ENCODE measurements at regions not wholly inside any gene's neighbourhood (a gene's known extent, or its start where the extent isn't known, plus 50 kb on each side); places are given as distances from the start of the nearest gene placed in this dataset.

- no peak for DNase-seq
Observed at GRCh38 chr6:125498606-125499005, 196.8 kb upstream of the HDDC2 start.

DNA sequence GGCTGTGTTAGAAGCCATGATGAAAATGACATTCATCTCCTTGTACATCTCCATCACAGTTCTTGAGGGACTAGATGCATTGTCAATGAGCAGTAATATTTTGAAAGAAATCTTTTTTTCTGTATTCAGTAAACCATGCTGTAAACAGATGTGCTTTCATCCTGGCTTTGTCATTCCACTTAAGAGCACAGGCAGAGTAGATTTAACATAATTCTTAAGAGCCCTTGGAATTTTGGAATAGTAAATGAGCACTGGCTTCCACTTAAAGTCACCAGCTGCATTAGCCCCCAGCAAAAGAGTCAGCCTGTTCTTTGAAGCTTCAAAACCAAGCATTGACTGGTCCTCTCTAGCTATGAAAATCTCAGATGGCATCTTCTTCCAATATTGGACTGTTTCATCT is 197.8 kb upstream of the HDDC2 start:
- no peak for DNase-seq

- DNase-seq: no peak
Observed at GRCh38 chr6:125503181-125503580, 201.4 kb upstream of the HDDC2 start.

DNA sequence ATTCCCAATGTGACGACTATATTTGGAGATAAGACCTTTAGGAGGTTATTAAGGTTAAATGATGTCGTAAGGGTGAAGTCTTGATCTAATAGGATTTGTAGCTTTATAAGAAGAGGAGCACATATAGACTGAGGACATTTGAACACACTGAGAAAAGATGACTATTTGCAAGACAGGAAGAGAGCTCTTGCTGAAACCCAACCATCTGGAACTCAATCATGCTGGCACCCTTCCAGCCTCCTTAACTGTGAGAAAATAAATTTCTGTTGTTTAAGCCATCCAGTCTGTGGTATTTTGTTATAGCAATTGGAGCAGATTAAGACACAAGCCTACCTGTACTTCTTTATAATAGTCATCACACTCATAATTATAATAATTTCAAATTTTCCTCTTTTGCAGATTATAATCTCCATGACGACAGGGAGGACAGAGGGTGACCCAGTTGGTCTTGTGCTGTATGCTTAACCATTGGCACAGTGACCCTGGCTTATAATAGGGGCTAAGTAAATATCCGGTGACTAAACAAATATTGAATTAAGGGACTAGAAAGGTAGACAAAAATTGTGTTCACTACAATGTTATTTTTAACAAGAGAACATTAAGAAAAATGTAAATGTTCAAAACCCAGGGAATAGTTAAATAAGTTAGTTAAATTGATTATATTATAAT is 206.4 kb upstream of the HDDC2 start:
- DNase-seq: peak; percentile 86

GRCh38 chr6:125508793-125509192 is 207.0 kb upstream of the HDDC2 start:
- DNase-seq: no peak

- no peak for DNase-seq
Observed at GRCh38 chr6:125509477-125509876, 207.7 kb upstream of the HDDC2 start.

GRCh38 chr6:125510405-125510804 is 208.6 kb upstream of the HDDC2 start:
- no peak for DNase-seq

DNA sequence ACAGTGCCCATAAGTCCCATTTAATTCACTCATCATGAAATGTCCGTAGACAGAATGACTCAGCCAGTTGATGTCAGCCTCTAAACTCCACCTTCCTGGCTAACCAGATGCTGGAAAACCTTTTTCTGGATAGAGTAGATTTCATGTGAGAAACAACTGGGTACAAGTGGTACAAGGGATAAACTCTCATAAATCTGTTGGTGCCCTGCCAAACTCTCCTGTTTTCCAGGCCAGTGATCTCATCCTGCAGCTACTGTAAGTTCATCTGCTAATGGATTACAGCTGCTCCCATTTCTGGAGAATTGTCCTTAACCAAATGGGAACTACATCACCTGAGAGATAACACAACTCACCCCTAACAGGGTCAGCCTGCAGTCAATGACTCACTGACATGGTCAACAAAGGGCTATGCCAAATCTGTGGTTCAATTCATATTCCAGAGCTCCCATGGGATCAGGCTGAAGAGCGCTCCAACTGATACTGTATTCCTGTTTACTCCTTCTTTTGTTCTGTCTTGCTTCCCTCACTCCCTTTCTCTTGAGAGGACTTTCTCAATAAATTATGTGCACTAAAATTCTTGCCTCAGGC is 210.1 kb upstream of the HDDC2 start:
- DNase-seq: peak; percentile 65

- DNase-seq: peak; percentile 1
Observed at GRCh38 chr6:125512621-125513020, 210.9 kb upstream of the HDDC2 start.

DNA sequence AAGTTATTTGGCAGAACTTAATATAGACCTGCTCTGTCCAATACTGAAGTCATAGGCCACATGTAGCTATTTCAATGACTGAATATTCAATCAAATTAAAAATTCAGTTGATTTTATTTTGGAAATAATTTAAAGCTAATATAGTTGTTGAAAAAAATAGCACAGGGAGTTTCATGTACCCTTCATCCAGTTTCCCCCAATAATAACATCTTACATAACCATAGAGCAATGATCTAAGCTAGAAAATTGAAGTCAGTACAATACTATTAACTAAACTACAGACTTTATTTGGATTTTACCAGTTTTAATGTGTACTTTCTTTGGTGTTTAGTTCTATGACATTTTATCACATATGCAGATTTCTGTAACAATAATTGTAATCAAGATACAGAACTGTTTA is 212.2 kb upstream of the HDDC2 start:
- no peak for DNase-seq

- no peak for DNase-seq
Observed at GRCh38 chr6:125516644-125517043, 214.9 kb upstream of the HDDC2 start.

- peak; percentile 1 for DNase-seq
Observed at GRCh38 chr6:125519367-125519766, 217.6 kb upstream of the HDDC2 start.

GRCh38 chr6:125524356-125524755 is 222.6 kb upstream of the HDDC2 start:
- DNase-seq: no peak

DNA sequence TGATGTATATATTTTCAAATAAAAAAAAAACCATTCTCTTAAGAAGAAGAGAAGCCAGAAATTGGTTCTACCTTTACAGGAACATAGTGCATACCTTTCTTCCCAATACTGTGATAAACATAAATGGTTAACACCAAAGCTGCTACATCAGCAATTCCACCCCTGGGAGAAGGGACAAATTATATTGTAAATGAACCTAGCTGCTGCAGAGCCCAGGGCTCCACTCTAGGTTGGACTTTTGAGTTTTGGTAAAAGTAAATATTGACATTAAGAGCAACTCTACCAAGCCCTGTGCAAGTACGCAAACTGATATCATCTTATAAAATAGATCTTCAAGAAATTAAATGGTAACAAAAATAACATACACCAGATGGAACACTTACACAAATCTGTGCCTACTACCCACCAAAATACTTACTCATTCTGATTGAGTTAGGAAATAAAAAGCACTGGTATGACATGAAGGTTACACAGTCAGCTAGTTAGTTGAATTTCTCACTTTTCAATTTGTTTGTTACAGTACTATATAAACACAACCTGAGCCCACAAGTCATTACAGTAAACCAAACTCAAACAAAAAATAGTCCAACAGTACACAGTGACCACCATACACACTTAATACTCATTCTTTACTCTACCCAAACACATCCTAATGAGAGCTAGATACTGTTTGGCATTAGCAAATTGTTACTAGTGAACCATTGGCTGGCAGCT is 223.3 kb upstream of the HEY2 start:
- DNase-seq: no peak

GRCh38 chr6:125528621-125529041 is 220.8 kb upstream of the HEY2 start:
- no peak for DNase-seq

DNA sequence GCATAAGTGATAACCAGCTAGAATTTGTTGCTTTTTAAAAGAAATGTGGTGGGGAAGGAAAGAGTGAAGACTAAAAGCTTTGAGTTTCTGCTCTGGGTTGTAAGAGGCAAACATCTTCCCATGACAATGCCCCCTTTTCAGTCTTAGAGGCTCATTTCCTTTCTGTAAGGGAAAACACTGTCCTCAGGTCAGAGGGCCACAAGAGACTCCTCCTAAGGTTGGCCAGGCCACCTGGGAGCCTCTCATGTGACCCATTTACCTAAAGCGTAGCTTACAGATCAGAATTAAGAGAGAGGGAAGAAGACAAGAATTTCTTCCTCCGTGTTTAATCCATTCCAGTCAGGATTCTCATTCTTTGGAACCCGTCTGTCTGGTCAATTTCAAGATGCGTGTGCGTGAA is 220.4 kb upstream of the HEY2 start:
- no peak for DNase-seq

- no peak for DNase-seq
Observed at GRCh38 chr6:125533710-125534397, 215.6 kb upstream of the HEY2 start.

- no peak for DNase-seq
Observed at GRCh38 chr6:125534430-125535263, 214.8 kb upstream of the HEY2 start.

- no peak for DNase-seq
Observed at GRCh38 chr6:125537090-125537489, 212.3 kb upstream of the HEY2 start.

DNA sequence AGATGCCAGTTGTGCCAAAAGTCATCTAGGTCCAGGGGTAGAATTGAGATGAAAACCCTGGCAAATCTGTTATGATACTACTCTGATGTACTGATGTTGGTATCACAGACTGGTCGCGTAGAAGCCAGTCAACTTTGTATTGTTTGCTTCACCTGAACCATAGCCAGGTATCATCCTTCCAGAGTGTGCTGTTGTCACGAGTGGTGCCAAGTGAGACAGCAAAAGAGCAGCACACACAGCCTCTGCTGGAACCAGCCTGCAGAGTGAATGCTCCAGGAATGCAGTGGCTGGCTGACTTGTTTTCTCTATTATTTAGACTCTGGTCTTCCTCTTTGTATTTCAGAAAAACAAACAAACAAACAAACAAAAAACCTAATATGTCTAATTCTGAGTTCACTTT is 209.5 kb upstream of the HEY2 start:
- DNase-seq: no peak

GRCh38 chr6:125544819-125545218 is 204.6 kb upstream of the HEY2 start:
- DNase-seq: no peak

DNA sequence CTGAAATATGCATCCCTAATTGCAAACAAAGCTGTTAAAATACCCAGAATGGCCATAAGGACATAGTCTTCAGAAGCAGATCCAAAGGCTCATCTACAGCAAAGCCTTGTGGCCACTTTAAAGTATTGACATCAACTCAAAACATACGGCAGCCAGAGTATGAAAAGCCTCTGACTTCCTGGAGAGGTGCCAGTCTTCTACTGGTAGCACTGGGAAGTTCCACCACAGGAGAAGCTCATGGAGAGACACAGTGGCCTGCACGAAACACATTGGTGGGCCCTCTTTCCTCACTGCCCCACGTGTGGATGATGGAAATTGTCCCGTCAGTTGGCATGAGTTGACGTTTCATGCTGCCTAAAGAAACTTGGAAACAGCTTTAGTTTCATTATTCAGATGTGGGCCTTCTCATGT is 202.6 kb upstream of the HEY2 start:
- DNase-seq: no peak

DNA sequence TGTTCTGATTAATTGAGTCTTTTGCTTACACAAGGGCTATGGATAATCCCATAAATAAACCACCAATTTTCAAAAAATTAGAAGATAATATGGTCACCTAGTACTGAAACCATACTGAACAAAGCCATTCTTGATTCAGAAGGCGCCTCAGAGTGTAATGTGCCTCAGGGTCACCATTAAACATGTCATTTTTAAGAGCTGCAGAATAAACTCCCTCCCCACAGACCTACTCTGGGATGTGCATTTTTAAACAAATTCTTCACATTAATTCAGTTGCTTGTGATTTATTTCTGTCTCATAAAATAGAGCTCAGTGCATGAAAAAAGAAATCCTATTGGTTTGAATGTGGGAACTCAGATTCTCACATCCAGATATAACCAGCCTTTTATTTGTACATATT is 202.1 kb upstream of the HEY2 start:
- DNase-seq: no peak

Data from NCI-H1092 treated with DMSO at 0.1 percent for 48 hours (cell line).